PC-9 (cell line): ENCODE measurements at regions not wholly inside any gene's neighbourhood (a gene's known extent, or its start where the extent isn't known, plus 50 kb on each side); places are given as distances from the start of the nearest gene placed in this dataset.

Source experiments
- EZH2 ChIP-seq: fragments of 200-600 bp; sonication (generic); IDR thresholded peaks from 2 replicates; pipeline ENCODE4 v1.8.0; 2017; ENCODE audit warnings: antibody characterized with exemption, low read depth
- TF ChIP-seq, protein P1 (sequence below): fragments of 200-600 bp; sonication (generic); conservative IDR thresholded peaks from 2 replicates; pipeline ENCODE4 v1.6.1; 2017; ENCODE audit warnings: mixed run types, antibody characterized with exemption, mild to moderate bottlenecking, moderate library complexity

DNA sequence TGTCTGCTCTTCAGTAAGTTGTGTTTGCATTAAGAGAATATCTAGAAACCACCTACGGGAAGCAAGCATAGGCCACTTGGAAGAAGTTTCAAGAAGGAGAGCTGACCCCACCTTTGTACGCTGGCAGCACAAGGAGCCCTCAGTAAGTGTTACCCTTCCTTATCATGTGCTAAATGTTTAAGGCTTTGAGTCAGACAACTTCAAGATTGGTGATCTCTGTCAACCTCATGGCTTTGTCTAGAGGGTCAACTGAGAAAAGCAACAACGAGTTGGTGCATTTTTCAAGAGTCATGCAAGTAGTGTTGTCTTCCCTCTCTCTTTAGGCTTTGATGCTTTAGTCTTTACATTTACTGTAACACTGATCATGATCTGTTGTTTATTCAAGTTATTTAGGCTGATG lies 53.2 kb upstream of the SPTLC3 start:
- TF ChIP-seq, protein P1, sequence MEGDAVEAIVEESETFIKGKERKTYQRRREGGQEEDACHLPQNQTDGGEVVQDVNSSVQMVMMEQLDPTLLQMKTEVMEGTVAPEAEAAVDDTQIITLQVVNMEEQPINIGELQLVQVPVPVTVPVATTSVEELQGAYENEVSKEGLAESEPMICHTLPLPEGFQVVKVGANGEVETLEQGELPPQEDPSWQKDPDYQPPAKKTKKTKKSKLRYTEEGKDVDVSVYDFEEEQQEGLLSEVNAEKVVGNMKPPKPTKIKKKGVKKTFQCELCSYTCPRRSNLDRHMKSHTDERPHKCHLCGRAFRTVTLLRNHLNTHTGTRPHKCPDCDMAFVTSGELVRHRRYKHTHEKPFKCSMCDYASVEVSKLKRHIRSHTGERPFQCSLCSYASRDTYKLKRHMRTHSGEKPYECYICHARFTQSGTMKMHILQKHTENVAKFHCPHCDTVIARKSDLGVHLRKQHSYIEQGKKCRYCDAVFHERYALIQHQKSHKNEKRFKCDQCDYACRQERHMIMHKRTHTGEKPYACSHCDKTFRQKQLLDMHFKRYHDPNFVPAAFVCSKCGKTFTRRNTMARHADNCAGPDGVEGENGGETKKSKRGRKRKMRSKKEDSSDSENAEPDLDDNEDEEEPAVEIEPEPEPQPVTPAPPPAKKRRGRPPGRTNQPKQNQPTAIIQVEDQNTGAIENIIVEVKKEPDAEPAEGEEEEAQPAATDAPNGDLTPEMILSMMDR = no peak
- no peak for TF ChIP-seq EZH2
